Fibroblast of the aortic adventitia (primary cell): ENCODE measurements at regions not wholly inside any gene's neighbourhood (a gene's known extent, or its start where the extent isn't known, plus 50 kb on each side); places are given as distances from the start of the nearest gene placed in this dataset.

Experiments used
- DNase-seq: peaks from one replicate; pipeline ENCODE4 v3.0.0-alpha.2; 2010; ENCODE audit warnings: low read depth
- H3K4me3 ChIP-seq: 2 replicates; pipeline ENCODE4 v1.5.1; 2011; ENCODE audit warnings: low read depth, mild to moderate bottlenecking, control low read depth, low read length, moderate library complexity
- CTCF ChIP-seq: IDR thresholded peaks from 2 replicates; pipeline ENCODE4 v1.5.1; 2011; ENCODE audit warnings: mild to moderate bottlenecking, low read length, control low read depth, inconsistent platforms; ENCODE audit not compliant: insufficient read depth

DNA sequence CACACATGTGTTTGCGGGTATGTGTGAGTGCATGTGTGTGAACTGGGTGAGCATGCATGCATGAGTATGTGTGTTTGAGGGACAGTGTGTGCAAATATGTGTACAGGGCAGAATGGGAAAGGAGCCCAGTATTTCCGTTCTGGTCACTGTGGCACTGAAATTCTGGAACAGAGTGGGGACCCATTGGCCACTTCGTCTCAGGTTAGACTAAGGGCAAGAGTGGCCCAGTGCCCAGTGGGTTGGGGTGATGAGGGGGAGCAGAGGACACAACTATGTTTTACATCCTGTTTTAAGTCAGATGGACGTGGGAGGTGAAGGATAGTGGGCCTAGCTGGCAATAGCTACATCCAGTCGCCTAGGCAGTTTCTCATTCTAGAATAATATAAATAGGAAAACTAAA is 438.5 kb downstream of the DYNC2H1 start:
- DNase-seq: no peak
- no peak overlapping the region for H3K4me3 ChIP-seq
- no peak for TF ChIP-seq CTCF

GRCh38 chr11:103548838-103549237 is 439.6 kb downstream of the DYNC2H1 start:
- DNase-seq: no peak
- TF ChIP-seq CTCF: no peak
- no peak overlapping the region for H3K4me3 ChIP-seq

- no peak for DNase-seq
- H3K4me3 ChIP-seq: no peak overlapping the region
- TF ChIP-seq CTCF: no peak
Observed at GRCh38 chr11:103550811-103551210, 441.6 kb downstream of the DYNC2H1 start.

GRCh38 chr11:103552086-103552485 is 442.9 kb downstream of the DYNC2H1 start:
- no peak for DNase-seq

DNA sequence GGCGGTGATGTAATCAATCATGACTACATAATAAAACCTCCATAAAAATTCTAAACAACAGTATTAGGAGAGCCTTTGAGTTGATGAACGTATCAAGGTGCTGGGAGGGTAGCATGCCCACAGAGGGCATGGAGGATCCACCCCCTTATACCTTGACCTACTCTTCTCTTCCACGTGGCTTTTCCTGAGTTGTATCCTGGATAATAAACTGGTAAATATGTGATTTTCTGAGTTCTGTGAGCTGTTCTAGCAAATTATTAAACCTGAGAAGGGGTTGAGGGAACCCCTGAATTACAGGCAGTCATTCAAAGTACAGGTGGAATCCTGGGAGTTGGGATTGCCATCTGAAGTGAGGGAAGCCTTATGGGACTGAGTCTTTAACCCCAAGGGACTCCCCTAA is 446.9 kb downstream of the DYNC2H1 start:
- no peak for DNase-seq
- no peak overlapping the region for H3K4me3 ChIP-seq
- TF ChIP-seq CTCF: no peak

More at GRCh38 chr11:103552086-103552485, 442.9 kb downstream of the DYNC2H1 start:
- TF ChIP-seq CTCF: no peak
- no peak overlapping the region for H3K4me3 ChIP-seq

- DNase-seq: no peak
- no peak overlapping the region for H3K4me3 ChIP-seq
- TF ChIP-seq CTCF: no peak
Observed at GRCh38 chr11:103566116-103566515, 456.9 kb downstream of the DYNC2H1 start.

GRCh38 chr11:103581760-103582159 is 454.7 kb upstream of the DDI1 start:
- no peak for TF ChIP-seq CTCF
- no peak overlapping the region for H3K4me3 ChIP-seq
- no peak for DNase-seq
